ENCODE measurements at regions not wholly inside any gene's neighbourhood (a gene's known extent, or its start where the extent isn't known, plus 50 kb on each side); places are given as distances from the start of the nearest gene placed in this dataset.

DNA sequence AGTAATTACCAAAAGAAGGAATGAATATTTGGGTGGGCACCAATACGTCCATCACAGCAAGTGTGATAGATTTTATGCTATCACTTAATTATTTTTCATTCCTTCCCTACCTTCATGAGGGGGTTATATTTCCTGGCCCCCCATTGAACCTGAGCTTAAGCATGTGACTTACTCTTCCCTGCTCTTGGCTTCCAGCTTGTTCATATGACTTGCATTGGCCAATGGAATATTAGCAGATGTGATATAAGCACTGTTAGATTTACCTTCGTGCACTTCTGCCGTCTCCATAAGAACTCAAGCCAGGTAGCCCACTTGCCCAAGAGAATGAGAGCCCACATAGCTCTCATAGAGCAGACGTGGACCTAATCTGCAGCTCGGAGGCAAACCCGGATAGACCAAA, 99.1 kb upstream of the SMARCA2 start:
- Histone ChIP-seq H3K4me1 (ENCODE audit: control insufficient read depth in 4 of 4, insufficient read depth in 4 of 4, low read length in 3 of 4) (no peaks in the 10 kb centered on the region), H3K9ac (ENCODE audit: low read depth in 1 of 2, low read length in 2 of 2) (no peak overlapping the region), H3K4me3 (ENCODE audit: low read depth in 1 of 3, low read length in 3 of 3) (peak overlapping the region in 1 of 3 donors; percentile 15), H3K27ac (ENCODE audit: low read depth in 1 of 2, low read length in 2 of 2) (no peak overlapping the region), H3K36me3 (ENCODE audit: control insufficient read depth in 4 of 4, insufficient read depth in 3 of 4, low read depth in 1 of 4, low read length in 3 of 4) (no peaks in the 10 kb centered on the region), H3K27me3 (ENCODE audit: control insufficient read depth in 4 of 4, insufficient read depth in 4 of 4, low read length in 3 of 4) (no peaks in the 10 kb centered on the region), H3K9me3 (ENCODE audit: control insufficient read depth in 4 of 4, low read length in 3 of 4) (no peaks in the 10 kb centered on the region)
- DNase-seq (ENCODE audit: low spot score) = no peak
- TF ChIP-seq, protein P1, sequence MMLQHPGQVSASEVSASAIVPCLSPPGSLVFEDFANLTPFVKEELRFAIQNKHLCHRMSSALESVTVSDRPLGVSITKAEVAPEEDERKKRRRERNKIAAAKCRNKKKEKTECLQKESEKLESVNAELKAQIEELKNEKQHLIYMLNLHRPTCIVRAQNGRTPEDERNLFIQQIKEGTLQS (IDR thresholded peaks at IDR 0.05) = no peak
- TF ChIP-seq RXRA (IDR thresholded peaks at IDR 0.05) (no peak), TAF1 (conservative IDR thresholded peaks at IDR 0.05) (no peak), FOXA1 (IDR thresholded peaks at IDR 0.05) (no peak), JUND (IDR thresholded peaks at IDR 0.05) (no peak), EGR1 (IDR thresholded peaks at IDR 0.05; ENCODE audit: low read depth in 2 of 2) (no peak)
- TF ChIP-seq, protein P2, sequence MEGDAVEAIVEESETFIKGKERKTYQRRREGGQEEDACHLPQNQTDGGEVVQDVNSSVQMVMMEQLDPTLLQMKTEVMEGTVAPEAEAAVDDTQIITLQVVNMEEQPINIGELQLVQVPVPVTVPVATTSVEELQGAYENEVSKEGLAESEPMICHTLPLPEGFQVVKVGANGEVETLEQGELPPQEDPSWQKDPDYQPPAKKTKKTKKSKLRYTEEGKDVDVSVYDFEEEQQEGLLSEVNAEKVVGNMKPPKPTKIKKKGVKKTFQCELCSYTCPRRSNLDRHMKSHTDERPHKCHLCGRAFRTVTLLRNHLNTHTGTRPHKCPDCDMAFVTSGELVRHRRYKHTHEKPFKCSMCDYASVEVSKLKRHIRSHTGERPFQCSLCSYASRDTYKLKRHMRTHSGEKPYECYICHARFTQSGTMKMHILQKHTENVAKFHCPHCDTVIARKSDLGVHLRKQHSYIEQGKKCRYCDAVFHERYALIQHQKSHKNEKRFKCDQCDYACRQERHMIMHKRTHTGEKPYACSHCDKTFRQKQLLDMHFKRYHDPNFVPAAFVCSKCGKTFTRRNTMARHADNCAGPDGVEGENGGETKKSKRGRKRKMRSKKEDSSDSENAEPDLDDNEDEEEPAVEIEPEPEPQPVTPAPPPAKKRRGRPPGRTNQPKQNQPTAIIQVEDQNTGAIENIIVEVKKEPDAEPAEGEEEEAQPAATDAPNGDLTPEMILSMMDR (IDR thresholded peaks at IDR 0.05; ENCODE audit: low read depth, low read length, missing input control) = no peak
- 86% methylated on average over 6 of the region's 6 CpGs for WGBS

DNA sequence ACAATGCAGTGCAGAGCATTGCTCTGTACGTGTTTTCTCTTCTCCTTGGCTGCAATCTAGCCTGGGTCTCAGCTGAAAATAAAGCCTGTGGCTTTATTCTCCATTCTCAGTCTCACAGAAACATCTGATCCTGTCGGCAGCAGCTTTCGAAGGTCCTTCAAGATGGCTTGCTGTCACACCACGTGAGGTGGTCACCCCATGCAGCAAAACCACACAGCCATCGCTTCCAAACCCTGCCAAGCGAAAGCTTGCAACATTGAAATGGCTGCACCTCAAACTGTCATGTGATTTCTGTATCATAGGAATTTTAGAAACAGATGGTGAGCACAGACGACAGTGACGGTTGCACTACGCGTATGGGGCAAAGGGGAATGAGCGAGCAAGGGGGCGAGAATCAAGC, 98.5 kb upstream of the SMARCA2 start:
- Histone ChIP-seq H3K4me3 (ENCODE audit: low read depth in 1 of 3, low read length in 3 of 3) (no peak overlapping the region), H3K27me3 (ENCODE audit: control insufficient read depth in 4 of 4, insufficient read depth in 4 of 4, low read length in 3 of 4) (no peaks in the 10 kb centered on the region), H3K36me3 (ENCODE audit: control insufficient read depth in 4 of 4, insufficient read depth in 3 of 4, low read depth in 1 of 4, low read length in 3 of 4) (no peaks in the 10 kb centered on the region), H3K27ac (ENCODE audit: low read depth in 1 of 2, low read length in 2 of 2) (no peak overlapping the region), H3K9ac (ENCODE audit: low read depth in 1 of 2, low read length in 2 of 2) (no peak overlapping the region), H3K4me1 (ENCODE audit: control insufficient read depth in 4 of 4, insufficient read depth in 4 of 4, low read length in 3 of 4) (no peaks in the 10 kb centered on the region), H3K9me3 (ENCODE audit: control insufficient read depth in 4 of 4, low read length in 3 of 4) (no peaks in the 10 kb centered on the region)
- no peak for TF ChIP-seq SP1 (IDR thresholded peaks at IDR 0.05)
- DNase-seq (ENCODE audit: low spot score) = no peak
- 85% methylated on average over 12 of the region's 12 CpGs for WGBS

DNA sequence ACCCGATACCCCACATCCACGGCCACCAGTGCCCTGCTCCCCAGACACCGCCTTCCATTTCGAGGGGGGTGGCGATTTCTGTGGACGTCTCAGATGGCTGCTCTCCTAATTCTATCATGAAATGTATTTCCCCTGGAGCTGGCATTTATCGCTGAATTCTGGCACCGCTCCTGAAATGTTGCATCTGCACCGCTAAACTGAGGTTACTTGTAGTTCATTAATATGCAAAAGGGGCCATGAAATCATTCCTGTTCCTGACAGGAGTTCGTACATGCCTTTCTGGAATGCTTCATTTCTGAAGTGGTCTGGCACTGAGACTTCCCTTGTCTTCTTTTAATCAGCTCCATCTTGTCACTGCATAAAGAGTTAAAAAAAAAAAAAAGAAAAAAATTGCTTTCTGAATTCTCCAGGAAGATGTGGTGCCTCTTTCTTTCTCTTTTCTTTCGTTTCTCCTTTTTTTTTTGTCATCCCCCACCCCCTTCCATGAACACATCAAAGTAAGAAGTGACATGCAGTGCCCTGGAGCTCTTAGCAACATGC, 97.7 kb upstream of the SMARCA2 start:
- no peak overlapping the region for H3K4me3 ChIP-seq (ENCODE audit: low read depth in 1 of 3, low read length in 3 of 3)

DNA sequence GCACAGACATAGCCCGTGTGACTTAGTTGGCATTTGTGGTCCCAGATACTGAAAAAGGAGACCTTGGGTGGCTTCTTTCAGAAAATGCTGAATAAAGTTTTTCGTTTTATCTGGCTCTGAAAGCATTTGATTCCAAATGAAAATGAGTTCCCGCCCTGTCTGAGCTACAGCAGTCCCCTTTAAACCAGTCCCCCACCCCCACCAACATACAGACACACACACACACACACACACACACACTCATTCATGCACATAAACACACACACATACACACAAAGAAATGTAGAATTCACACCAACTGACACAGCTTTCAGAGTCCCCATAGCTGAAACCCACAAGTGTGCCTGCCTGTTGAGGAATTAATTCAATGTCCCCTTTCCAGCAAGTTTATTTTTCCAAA, 97.0 kb upstream of the SMARCA2 start:
- Histone ChIP-seq H3K36me3 (ENCODE audit: control insufficient read depth in 4 of 4, insufficient read depth in 3 of 4, low read depth in 1 of 4, low read length in 3 of 4) (no peaks in the 10 kb centered on the region), H3K4me1 (ENCODE audit: control insufficient read depth in 4 of 4, insufficient read depth in 4 of 4, low read length in 3 of 4) (no peaks in the 10 kb centered on the region), H3K9ac (ENCODE audit: low read depth in 1 of 2, low read length in 2 of 2) (no peak overlapping the region), H3K27me3 (ENCODE audit: control insufficient read depth in 4 of 4, insufficient read depth in 4 of 4, low read length in 3 of 4) (no peaks in the 10 kb centered on the region), H3K9me3 (ENCODE audit: control insufficient read depth in 4 of 4, low read length in 3 of 4) (no peaks in the 10 kb centered on the region), H3K27ac (ENCODE audit: low read depth in 1 of 2, low read length in 2 of 2) (no peak overlapping the region), H3K4me3 (ENCODE audit: low read depth in 1 of 3, low read length in 3 of 3) (no peak overlapping the region)
- no peak for DNase-seq (ENCODE audit: low spot score)
- no peak for TF ChIP-seq RAD21 (IDR thresholded peaks at IDR 0.05)
- TF ChIP-seq, protein P1 (IDR thresholded peaks at IDR 0.05) = no peak
- TF ChIP-seq, protein P2 (IDR thresholded peaks at IDR 0.05; ENCODE audit: low read depth, low read length, missing input control) = no peak
- WGBS = 66% methylated on average over 3 of the region's 3 CpGs

More for the DNA sequence above, 97.7 kb upstream of the SMARCA2 start:
- Histone ChIP-seq H3K9me3 (ENCODE audit: control insufficient read depth in 4 of 4, low read length in 3 of 4) (no peaks in the 10 kb centered on the region), H3K9ac (ENCODE audit: low read depth in 1 of 2, low read length in 2 of 2) (no peak overlapping the region), H3K27ac (ENCODE audit: low read depth in 1 of 2, low read length in 2 of 2) (no peak overlapping the region), H3K36me3 (ENCODE audit: control insufficient read depth in 4 of 4, insufficient read depth in 3 of 4, low read depth in 1 of 4, low read length in 3 of 4) (no peaks in the 10 kb centered on the region), H3K27me3 (ENCODE audit: control insufficient read depth in 4 of 4, insufficient read depth in 4 of 4, low read length in 3 of 4) (no peaks in the 10 kb centered on the region), H3K4me1 (ENCODE audit: control insufficient read depth in 4 of 4, insufficient read depth in 4 of 4, low read length in 3 of 4) (no peaks in the 10 kb centered on the region)
- no peak for TF ChIP-seq GABPA (IDR thresholded peaks at IDR 0.05 in 1 of 2, conservative IDR thresholded peaks at IDR 0.05 in 1 of 2)
- WGBS = 68% methylated on average over 11 of the region's 11 CpGs
- DNase-seq (ENCODE audit: low spot score) = no peak

Measured in liver (tissue), 8 donors.